ENCODE measurements at regions not wholly inside any gene's neighbourhood (a gene's known extent, or its start where the extent isn't known, plus 50 kb on each side); places are given as distances from the start of the nearest gene placed in this dataset.

DNA sequence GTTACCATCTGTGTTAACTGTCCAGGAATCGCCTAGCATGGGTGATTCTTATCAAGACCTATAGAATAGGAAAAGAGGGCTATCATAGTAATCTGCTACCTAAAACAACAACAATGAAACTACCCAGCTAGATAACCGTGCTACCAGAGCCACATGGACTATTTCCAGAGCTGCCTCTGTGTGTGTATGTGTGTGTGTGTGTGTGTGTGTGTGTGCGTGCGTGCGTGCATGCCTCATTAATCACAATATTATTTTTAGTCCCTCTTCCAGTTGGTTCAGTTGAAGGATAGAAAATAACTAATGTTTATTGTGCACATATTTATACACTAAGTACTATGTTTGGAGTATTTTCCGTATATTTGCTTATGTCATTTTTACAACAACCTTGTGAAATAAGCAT is 201.1 kb downstream of the SP3 start (continued):
- no peak for TF ChIP-seq PPARA (CRISPR knock-in tag; IDR thresholded peaks at IDR 0.05; ENCODE audit: borderline replicate concordance)
- TF ChIP-seq SNAI2 (CRISPR knock-in tag; IDR thresholded peaks at IDR 0.05), result no peak
- TF ChIP-seq TOX (CRISPR knock-in tag; IDR thresholded peaks at IDR 0.05; ENCODE audit: borderline replicate concordance), result no peak

DNA sequence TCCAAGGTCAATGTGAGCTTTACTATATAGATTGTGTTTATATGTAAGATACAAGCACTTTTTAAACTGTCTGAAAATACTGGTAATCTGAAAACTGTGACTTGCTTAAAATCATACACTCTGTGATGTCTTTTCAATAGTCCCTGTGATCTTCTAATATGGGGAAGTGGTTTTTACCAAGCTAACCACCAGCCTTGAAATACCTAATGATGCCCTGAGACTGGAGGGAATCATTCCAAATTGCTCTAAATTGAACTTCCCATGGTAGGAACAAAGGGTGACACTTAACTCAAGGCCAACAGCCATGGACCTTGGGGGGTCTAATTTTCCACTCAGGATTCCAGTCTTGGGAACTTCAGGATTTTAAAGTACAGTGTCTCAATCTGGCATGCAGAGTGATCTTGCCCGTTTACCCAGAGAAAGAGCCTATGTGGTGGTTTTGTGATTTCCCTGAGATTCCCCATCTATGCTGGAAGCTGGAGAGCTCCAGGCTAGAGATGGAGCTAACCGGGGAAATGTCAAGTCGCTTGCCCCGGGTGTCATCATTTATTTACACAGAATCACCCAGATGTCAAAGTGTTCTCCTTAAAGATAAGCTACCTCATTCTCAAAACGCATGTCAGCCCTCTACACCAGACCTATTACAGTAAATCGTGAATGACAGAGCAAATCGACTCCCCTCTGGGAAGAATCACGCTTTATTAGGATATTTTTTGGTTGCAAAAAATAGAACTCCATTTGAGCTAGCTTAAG is 198.5 kb downstream of the SP3 start:
- TF ChIP-seq OSR1 (CRISPR knock-in tag; IDR thresholded peaks at IDR 0.05) (no peak), PPARA (CRISPR knock-in tag; IDR thresholded peaks at IDR 0.05; ENCODE audit: borderline replicate concordance) (no peak), GLIS3 (CRISPR knock-in tag; IDR thresholded peaks at IDR 0.05) (no peak), ZFP3 (CRISPR knock-in tag; IDR thresholded peaks at IDR 0.05) (no peak), ZNF8 (CRISPR knock-in tag; IDR thresholded peaks at IDR 0.05) (no peak), ZFP30 (CRISPR knock-in tag; IDR thresholded peaks at IDR 0.05) (no peak), ZNF70 (CRISPR knock-in tag; IDR thresholded peaks at IDR 0.05) (no peak), BACH2 (CRISPR knock-in tag; IDR thresholded peaks at IDR 0.05; ENCODE audit: borderline replicate concordance) (no peak), RARB (CRISPR knock-in tag; IDR thresholded peaks at IDR 0.05) (no peak), ZNF565 (CRISPR knock-in tag; conservative IDR thresholded peaks at IDR 0.05; ENCODE audit: low read depth) (no peak), SNAI2 (CRISPR knock-in tag; IDR thresholded peaks at IDR 0.05) (no peak), TOX (CRISPR knock-in tag; IDR thresholded peaks at IDR 0.05; ENCODE audit: borderline replicate concordance) (no peak), CSDC2 (CRISPR knock-in tag; IDR thresholded peaks at IDR 0.05) (no peak)
- TF ChIP-seq, protein P1, sequence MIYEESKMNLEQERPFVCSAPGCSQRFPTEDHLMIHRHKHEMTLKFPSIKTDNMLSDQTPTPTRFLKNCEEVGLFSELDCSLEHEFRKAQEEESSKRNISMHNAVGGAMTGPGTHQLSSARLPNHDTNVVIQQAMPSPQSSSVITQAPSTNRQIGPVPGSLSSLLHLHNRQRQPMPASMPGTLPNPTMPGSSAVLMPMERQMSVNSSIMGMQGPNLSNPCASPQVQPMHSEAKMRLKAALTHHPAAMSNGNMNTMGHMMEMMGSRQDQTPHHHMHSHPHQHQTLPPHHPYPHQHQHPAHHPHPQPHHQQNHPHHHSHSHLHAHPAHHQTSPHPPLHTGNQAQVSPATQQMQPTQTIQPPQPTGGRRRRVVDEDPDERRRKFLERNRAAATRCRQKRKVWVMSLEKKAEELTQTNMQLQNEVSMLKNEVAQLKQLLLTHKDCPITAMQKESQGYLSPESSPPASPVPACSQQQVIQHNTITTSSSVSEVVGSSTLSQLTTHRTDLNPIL (CRISPR knock-in tag; IDR thresholded peaks at IDR 0.05; ENCODE audit: low read depth), result no peak
- TF ChIP-seq, protein P2, sequence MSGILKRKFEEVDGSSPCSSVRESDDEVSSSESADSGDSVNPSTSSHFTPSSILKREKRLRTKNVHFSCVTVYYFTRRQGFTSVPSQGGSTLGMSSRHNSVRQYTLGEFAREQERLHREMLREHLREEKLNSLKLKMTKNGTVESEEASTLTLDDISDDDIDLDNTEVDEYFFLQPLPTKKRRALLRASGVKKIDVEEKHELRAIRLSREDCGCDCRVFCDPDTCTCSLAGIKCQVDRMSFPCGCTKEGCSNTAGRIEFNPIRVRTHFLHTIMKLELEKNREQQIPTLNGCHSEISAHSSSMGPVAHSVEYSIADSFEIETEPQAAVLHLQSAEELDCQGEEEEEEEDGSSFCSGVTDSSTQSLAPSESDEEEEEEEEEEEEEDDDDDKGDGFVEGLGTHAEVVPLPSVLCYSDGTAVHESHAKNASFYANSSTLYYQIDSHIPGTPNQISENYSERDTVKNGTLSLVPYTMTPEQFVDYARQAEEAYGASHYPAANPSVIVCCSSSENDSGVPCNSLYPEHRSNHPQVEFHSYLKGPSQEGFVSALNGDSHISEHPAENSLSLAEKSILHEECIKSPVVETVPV (CRISPR knock-in tag; IDR thresholded peaks at IDR 0.05), result no peak
- TF ChIP-seq, protein P3, sequence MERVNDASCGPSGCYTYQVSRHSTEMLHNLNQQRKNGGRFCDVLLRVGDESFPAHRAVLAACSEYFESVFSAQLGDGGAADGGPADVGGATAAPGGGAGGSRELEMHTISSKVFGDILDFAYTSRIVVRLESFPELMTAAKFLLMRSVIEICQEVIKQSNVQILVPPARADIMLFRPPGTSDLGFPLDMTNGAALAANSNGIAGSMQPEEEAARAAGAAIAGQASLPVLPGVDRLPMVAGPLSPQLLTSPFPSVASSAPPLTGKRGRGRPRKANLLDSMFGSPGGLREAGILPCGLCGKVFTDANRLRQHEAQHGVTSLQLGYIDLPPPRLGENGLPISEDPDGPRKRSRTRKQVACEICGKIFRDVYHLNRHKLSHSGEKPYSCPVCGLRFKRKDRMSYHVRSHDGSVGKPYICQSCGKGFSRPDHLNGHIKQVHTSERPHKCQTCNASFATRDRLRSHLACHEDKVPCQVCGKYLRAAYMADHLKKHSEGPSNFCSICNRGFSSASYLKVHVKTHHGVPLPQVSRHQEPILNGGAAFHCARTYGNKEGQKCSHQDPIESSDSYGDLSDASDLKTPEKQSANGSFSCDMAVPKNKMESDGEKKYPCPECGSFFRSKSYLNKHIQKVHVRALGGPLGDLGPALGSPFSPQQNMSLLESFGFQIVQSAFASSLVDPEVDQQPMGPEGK (CRISPR knock-in tag; IDR thresholded peaks at IDR 0.05; ENCODE audit: borderline replicate concordance), result no peak
- TF ChIP-seq, protein P4, sequence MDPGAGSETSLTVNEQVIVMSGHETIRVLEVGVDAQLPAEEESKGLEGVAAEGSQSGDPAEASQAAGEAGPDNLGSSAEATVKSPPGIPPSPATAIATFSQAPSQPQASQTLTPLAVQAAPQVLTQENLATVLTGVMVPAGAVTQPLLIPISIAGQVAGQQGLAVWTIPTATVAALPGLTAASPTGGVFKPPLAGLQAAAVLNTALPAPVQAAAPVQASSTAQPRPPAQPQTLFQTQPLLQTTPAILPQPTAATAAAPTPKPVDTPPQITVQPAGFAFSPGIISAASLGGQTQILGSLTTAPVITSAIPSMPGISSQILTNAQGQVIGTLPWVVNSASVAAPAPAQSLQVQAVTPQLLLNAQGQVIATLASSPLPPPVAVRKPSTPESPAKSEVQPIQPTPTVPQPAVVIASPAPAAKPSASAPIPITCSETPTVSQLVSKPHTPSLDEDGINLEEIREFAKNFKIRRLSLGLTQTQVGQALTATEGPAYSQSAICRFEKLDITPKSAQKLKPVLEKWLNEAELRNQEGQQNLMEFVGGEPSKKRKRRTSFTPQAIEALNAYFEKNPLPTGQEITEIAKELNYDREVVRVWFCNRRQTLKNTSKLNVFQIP (CRISPR knock-in tag; IDR thresholded peaks at IDR 0.05; ENCODE audit: borderline replicate concordance, low read depth), result no peak
- ATAC-seq, result no peak

DNA sequence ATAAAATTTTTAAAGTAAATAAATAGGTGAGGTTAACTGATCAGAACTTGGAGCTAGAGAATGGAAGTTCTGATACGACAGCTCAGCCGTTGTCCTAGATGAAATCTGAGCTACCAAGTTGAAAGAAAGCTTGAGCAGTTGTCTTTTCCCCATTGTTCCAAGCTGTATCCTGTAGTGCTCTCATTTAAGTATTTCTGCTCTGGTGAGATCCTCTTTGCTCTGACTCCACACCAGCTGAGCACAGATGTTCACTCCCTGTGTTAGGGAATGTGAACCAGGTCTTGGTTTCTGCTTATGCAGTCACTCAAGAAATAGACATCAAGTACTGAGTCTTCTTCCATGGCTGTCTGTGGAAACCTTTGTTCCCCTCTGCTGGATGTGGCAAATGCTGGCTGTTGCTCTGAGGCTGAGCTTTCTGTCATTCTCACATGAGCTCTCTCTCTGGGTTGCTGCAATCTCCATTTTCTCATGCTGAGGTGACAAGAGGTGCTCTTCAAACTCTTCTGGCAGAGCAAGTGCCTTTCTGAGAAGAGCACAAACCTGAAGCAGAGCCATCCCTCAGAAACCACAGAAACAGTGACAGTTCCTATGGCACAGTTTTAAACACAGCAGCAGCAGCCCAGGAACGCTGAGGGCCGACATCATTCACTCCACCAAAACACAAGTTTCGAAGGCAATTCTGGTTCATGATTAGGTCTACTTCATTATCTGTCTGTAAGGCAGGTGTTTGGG is 194.1 kb downstream of the SP3 start:
- ATAC-seq, result no peak
- no peak for TF ChIP-seq TOX (CRISPR knock-in tag; IDR thresholded peaks at IDR 0.05; ENCODE audit: borderline replicate concordance)
- no peak for TF ChIP-seq SNAI2 (CRISPR knock-in tag; IDR thresholded peaks at IDR 0.05)
- no peak for TF ChIP-seq ARNTL (CRISPR knock-in tag; IDR thresholded peaks at IDR 0.05; ENCODE audit: borderline replicate concordance, low read depth)
- TF ChIP-seq, protein P2 (CRISPR knock-in tag; IDR thresholded peaks at IDR 0.05), result no peak
- TF ChIP-seq, protein P1 (CRISPR knock-in tag; IDR thresholded peaks at IDR 0.05; ENCODE audit: low read depth), result no peak
- no peak for TF ChIP-seq ZNF70 (CRISPR knock-in tag; IDR thresholded peaks at IDR 0.05)
- TF ChIP-seq, protein P5, sequence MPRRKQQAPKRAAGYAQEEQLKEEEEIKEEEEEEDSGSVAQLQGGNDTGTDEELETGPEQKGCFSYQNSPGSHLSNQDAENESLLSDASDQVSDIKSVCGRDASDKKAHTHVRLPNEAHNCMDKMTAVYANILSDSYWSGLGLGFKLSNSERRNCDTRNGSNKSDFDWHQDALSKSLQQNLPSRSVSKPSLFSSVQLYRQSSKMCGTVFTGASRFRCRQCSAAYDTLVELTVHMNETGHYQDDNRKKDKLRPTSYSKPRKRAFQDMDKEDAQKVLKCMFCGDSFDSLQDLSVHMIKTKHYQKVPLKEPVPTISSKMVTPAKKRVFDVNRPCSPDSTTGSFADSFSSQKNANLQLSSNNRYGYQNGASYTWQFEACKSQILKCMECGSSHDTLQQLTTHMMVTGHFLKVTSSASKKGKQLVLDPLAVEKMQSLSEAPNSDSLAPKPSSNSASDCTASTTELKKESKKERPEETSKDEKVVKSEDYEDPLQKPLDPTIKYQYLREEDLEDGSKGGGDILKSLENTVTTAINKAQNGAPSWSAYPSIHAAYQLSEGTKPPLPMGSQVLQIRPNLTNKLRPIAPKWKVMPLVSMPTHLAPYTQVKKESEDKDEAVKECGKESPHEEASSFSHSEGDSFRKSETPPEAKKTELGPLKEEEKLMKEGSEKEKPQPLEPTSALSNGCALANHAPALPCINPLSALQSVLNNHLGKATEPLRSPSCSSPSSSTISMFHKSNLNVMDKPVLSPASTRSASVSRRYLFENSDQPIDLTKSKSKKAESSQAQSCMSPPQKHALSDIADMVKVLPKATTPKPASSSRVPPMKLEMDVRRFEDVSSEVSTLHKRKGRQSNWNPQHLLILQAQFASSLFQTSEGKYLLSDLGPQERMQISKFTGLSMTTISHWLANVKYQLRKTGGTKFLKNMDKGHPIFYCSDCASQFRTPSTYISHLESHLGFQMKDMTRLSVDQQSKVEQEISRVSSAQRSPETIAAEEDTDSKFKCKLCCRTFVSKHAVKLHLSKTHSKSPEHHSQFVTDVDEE (CRISPR knock-in tag; IDR thresholded peaks at IDR 0.05), result no peak
- no peak for TF ChIP-seq TCF4 (CRISPR knock-in tag; IDR thresholded peaks at IDR 0.05; ENCODE audit: borderline replicate concordance)
- no peak for TF ChIP-seq ESRRG (CRISPR knock-in tag; IDR thresholded peaks at IDR 0.05)
- TF ChIP-seq PPARA (CRISPR knock-in tag; IDR thresholded peaks at IDR 0.05; ENCODE audit: borderline replicate concordance), result no peak

All from SK-N-SH treated with all-trans-retinoic acid at 6 μM for 48 hours (cell line).